ENCODE measurements at regions not wholly inside any gene's neighbourhood (a gene's known extent, or its start where the extent isn't known, plus 50 kb on each side); places are given as distances from the start of the nearest gene placed in this dataset.
A peak's percentile ranks its signal among the peaks of the same experiment; 100 is the strongest.
"Not testable (repeated sequence)": the region's sequence is repeated elsewhere in the genome, so short reads cannot be mapped to it uniquely, and the experiment has no call there.

- POLR2A ChIA-PET; DNase-seq (ENCODE audit: low read depth in 1 of 2, low spot score in 1 of 2); ATAC-seq; H3K4me2 ChIP-seq; H3K4me1 ChIP-seq; H3K4me3 ChIP-seq; H3K9me3 ChIP-seq; H3K27ac ChIP-seq: not testable (repeated sequence)
- FAIRE-seq, result peak; percentile 92
- WGBS (ENCODE audit: missing lambda C conversion rate), result 51% methylated on average over 16 of the region's 16 CpGs
- CTCF ChIA-PET, result interaction anchor here (0.6 to 2.2 kb wide), 3 partner anchors 11 to 717 kb away, joined by 3 to 5 read pairs (median 4); no protein-coding TSS in a partner anchor
These were observed 92.0 kb downstream of the LYZL1 start for GRCh38 chr10:29380599-29381511.

GRCh38 chr10:29386342-29386999, 97.6 kb downstream of the LYZL1 start:
- Histone ChIP-seq H3K9me3 (0 out of 3 replicates have a peak, but pooled peaks cover 2% of the 10 kb centered on the region), H3K27ac (no peak overlapping the region), H3K4me1 (no peaks in the 10 kb centered on the region), H3K4me2 (peak overlapping the region; percentile 21; the same call in 2 of the 3 replicates), H3K4me3 (no peak overlapping the region)
- CTCF ChIA-PET, result interaction anchor here (0.6 to 4.0 kb wide), 27 partner anchors 9 to 762 kb away, joined by 3 to 23 read pairs (median 5); no protein-coding TSS in a partner anchor
- ATAC-seq, result peak; percentile 67 to 79
- WGBS (ENCODE audit: missing lambda C conversion rate), result 42% methylated on average over 8 of the region's 8 CpGs
- TF ChIP-seq SMC3 (IDR thresholded peaks at IDR 0.05) (peak; percentile 26; the same call in 1 of the 3 replicates), RCOR1 (IDR thresholded peaks at IDR 0.05; ENCODE audit: low read depth, low read length) (no peak), RAD21 (conservative IDR thresholded peaks at IDR 0.05 in 1 of 2, IDR thresholded peaks at IDR 0.05 in 1 of 2) (peak in 1 of 2 experiments; percentile 27; a peak in 2 of 5 replicates), CTCF (IDR thresholded peaks at IDR 0.05) (peak; percentile 62), CBX8 (IDR thresholded peaks at IDR 0.05) (no peak), REST (IDR thresholded peaks at IDR 0.05) (no peak), NPAS2 (CRISPR knock-in tag; IDR thresholded peaks at IDR 0.05; ENCODE audit: borderline replicate concordance) (no peak)
- DNase-seq (ENCODE audit: low read depth in 1 of 2, low spot score in 1 of 2), result peak; percentile 34 to 40
- POLR2A ChIA-PET, result no interaction called here
- no peak for FAIRE-seq

GRCh38 chr10:29387269-29387668, 98.4 kb downstream of the LYZL1 start:
- no peak for FAIRE-seq
- no peak for DNase-seq (ENCODE audit: low read depth in 1 of 2, low spot score in 1 of 2)
- TF ChIP-seq TFCP2L1 (CRISPR knock-in tag; IDR thresholded peaks at IDR 0.05) (no peak), HDAC2 (IDR thresholded peaks at IDR 0.05) (no peak), CBX2 (IDR thresholded peaks at IDR 0.05; ENCODE audit: borderline replicate concordance, low read depth) (no peak), REST (IDR thresholded peaks at IDR 0.05) (no peak)
- ChIA-PET POLR2A (no interaction called here), CTCF (interaction anchor here (0.7 to 4.0 kb wide), 14 partner anchors 8 to 723 kb away, joined by 3 to 23 read pairs (median 6); no protein-coding TSS in a partner anchor)
- H3K4me1 ChIP-seq, result no peaks in the 10 kb centered on the region
- no peak for ATAC-seq
- WGBS (ENCODE audit: missing lambda C conversion rate), result 64% methylated on average over 5 of the region's 5 CpGs
- no peak overlapping the region for H3K4me2 ChIP-seq
- H3K27ac ChIP-seq, result no peak overlapping the region
- 0 out of 3 replicates have a peak, but pooled peaks cover 2% of the 10 kb centered on the region for H3K9me3 ChIP-seq
- no peak overlapping the region for H3K4me3 ChIP-seq

GRCh38 chr10:29388112-29388511, 99.2 kb downstream of the LYZL1 start:
- POLR2A ChIA-PET; H3K4me2 ChIP-seq; H3K27ac ChIP-seq; DNase-seq (ENCODE audit: low read depth in 1 of 2, low spot score in 1 of 2); H3K9me3 ChIP-seq; H3K4me3 ChIP-seq; ATAC-seq; FAIRE-seq; H3K4me1 ChIP-seq: not testable (repeated sequence)
- 48% methylated on average over 2 of the region's 2 CpGs for WGBS (ENCODE audit: missing lambda C conversion rate)
- CTCF ChIA-PET, result interaction anchor here (0.6 to 4.0 kb wide), 5 partner anchors 10 to 1167 kb away, joined by 3 to 23 read pairs (median 3); no protein-coding TSS in a partner anchor

Data from A549 (cell line).